HEK293T (cell line): ENCODE measurements at regions not wholly inside any gene's neighbourhood (a gene's known extent, or its start where the extent isn't known, plus 50 kb on each side); places are given as distances from the start of the nearest gene placed in this dataset.

Source experiments
- ARNT ChIP-seq: fragments of 450-650 bp; IDR thresholded peaks from 2 replicates; pipeline ENCODE4 v1.6.1; 2017; ENCODE audit warnings: mild to moderate bottlenecking
- FOXM1 ChIP-seq: fragments of 450-650 bp; IDR thresholded peaks from 2 replicates; pipeline ENCODE4 v1.6.1; 2017; ENCODE audit warnings: mild to moderate bottlenecking, borderline replicate concordance

DNA sequence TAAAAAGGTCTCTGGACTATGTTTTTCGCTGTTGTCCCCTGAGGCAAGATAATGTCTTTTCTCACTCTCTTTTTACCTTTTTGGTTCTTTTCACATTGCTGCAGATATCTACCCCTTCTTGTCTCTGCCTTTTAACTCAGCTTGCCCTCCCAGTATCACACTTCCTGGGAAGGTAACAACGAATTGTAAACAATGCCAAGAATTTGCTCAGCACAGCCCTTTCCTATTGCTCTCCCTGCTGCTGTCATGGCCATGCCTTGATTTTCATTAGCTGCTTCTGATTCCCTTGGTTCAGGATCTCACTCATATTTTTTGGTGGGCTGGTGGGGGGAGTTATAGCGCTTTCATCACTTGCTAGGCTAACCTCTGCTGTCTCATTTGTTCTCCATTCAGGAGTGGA, 123.1 kb upstream of the DPH6 start:
- TF ChIP-seq ARNT, result no peak
- no peak for TF ChIP-seq FOXM1
